GM13976 (cell line): ENCODE measurements at regions not wholly inside any gene's neighbourhood (a gene's known extent, or its start where the extent isn't known, plus 50 kb on each side); places are given as distances from the start of the nearest gene placed in this dataset.

Experiments used
- DNase-seq: peaks from one replicate; pipeline ENCODE4 v3.0.0; 2012; ENCODE audit warnings: low spot score
- in situ Hi-C: fragments of 300-500 bp; cut with MboI; formaldehyde crosslinking; loops from one replicate; pipeline ENCODE4 v1.12.0; 2022; ENCODE audit warnings: low sequenced_read_pairs, mixed read lengths, inconsistent platforms; ENCODE audit not compliant: unreplicated experiment
- TF ChIP-seq, protein P1 (sequence below): IDR thresholded peaks from 2 replicates; pipeline ENCODE4 v1.5.1; 2012; ENCODE audit warnings: borderline replicate concordance, mild to moderate bottlenecking; ENCODE audit not compliant: insufficient read depth; ENCODE audit errors: extremely low read depth, missing control alignments, control extremely low read depth

DNA sequence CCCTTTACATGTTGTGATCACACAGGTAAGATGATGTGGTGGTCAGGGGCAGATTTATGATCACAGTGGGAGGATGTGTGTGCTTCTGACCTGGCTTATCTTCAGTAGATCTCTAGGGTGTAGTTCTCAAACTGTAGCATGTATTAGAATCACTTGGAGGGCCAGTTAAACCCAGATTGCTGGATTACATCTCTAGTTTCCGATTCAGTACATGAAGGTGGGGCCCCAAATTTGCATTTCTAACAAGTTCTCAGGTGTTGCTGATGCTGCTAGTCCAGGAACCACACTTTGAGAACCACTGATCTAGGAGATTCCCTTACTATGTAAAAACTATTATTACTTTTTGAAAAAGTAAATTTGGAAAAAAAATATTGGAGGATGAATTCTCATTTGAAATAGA, 199.3 kb upstream of the GOLIM4 start:
- in situ Hi-C loops = no loop called here
- no peak for DNase-seq
- TF ChIP-seq, protein P1, sequence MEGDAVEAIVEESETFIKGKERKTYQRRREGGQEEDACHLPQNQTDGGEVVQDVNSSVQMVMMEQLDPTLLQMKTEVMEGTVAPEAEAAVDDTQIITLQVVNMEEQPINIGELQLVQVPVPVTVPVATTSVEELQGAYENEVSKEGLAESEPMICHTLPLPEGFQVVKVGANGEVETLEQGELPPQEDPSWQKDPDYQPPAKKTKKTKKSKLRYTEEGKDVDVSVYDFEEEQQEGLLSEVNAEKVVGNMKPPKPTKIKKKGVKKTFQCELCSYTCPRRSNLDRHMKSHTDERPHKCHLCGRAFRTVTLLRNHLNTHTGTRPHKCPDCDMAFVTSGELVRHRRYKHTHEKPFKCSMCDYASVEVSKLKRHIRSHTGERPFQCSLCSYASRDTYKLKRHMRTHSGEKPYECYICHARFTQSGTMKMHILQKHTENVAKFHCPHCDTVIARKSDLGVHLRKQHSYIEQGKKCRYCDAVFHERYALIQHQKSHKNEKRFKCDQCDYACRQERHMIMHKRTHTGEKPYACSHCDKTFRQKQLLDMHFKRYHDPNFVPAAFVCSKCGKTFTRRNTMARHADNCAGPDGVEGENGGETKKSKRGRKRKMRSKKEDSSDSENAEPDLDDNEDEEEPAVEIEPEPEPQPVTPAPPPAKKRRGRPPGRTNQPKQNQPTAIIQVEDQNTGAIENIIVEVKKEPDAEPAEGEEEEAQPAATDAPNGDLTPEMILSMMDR = no peak

DNA sequence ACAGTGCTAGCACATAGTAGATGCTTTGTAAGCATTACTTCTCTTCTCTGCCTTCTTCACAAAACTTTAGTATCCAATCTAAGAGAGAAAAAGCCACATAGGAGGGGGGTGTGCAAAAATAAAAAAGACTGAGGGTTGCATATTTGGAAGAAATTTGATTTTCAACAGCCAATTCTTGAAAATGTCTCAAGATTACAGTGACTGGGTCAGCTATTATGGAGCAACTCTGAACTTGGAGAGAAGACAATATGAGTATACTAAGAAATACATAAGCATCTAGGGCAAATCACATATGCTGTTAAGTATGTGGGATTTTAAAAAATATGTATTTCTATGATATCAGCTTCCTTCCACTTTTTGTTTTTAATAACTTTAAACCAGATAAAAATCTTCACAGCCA, 196.6 kb upstream of the GOLIM4 start:
- in situ Hi-C loops = no loop called here
- TF ChIP-seq, protein P1 = no peak
- DNase-seq = no peak

DNA sequence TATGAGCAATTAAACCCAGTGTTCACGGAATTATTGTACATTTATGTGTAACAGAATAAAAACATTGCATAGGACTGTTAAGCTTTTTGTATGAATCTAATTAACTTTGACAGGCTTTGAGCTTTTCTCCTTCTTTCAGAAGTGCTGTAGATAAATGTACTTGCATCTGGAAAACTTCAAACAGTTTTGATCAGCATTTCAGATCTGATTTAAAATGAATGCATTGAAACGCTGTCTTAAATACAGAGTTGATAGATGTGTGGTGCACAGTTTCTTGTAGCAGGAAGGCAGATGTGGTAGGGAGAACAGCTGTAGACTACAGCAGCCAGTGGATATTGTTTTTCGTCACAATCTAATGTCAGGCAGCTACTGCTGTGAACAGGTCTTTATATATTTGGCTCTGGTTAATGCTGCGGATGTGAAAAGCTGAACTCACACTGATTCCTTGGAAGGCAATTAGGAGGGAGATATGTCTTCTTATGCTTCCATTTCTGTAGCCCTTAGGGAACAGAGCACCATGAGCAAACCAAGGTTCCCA, 193.8 kb upstream of the GOLIM4 start:
- in situ Hi-C loops = no loop called here
- TF ChIP-seq, protein P1 = no peak
- DNase-seq = no peak

DNA sequence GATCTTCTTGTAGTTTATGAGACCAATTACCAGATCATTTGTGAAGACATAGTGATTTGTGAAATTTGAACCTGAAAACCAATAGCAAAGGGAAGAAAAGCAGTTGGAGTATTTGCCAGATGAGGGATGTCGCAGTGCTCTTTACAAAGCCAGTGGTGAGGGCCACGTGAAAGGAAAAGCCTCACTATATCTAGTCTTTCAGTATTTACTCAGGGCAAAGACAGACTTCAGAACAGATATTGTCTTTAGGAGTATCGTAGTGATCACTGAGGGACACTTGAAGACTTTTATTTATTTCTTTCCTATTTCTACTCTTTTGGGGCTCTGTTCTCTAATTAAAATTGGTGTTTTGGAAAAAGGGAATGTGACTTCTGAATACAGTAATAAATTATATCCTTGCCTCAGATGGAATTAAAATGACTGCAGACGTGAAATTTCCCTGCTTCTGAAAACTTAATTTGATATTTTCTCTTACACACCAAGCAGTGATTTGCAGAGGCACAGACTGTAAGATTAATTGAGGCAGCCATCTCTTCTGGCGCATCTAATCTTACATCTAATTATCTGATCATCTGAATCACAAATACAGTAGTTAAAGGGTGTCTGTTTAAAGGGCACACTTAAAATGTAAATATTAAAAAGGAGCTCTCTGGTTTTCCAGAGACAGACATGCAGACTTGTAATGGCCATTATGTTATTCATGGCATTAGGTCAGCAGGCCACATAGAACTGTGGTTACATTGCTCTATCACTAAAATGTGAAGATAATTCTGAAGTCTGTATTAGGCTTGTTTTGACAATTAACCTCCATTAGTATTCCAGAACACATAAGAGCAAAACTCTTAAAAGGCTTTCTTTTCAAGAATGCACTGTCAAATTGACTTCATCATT, 193.0 kb upstream of the GOLIM4 start:
- TF ChIP-seq, protein P1 = no peak
- no peak for DNase-seq
- in situ Hi-C loops = no loop called here

DNA sequence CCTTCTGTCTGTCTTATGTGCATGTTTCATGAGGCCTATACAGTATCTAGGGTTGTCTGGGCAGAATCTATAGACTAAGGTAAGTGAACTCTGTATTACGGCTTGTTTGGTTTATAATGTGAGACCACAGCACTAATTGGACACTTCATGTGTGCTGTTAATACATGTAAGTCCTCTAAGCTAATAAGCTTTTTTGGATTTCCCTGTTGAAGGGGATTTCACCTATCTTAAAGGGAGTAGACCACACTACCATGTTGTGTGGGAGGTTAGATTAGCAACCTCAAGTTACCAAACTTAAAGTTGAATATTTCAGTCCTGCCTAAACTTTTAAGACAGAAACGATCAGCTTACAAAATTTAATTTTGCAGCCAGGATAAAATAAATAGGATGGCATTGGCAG, 189.8 kb upstream of the GOLIM4 start:
- DNase-seq = no peak
- in situ Hi-C loops = no loop called here
- TF ChIP-seq, protein P1 = no peak

DNA sequence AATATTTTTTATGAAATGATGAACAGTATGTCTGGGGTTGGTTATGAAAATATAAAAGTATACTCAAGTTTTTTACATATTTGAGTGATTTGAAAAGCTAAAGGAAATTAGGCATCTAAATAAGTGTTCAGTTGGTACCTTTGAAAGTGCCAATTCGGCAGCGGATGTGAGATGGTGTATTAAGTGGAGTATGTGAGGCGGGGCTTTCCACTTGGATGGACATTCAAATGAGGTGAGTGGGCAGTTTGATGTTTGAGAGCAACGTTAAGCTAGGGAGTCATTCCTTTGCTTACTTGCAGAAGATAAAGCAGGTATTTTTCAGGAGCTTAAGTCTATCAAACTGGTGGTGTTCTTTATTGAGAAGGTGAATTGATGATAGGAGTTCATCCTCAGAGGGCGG, 189.0 kb upstream of the GOLIM4 start:
- TF ChIP-seq, protein P1 = no peak
- in situ Hi-C loops = no loop called here
- DNase-seq = no peak

DNA sequence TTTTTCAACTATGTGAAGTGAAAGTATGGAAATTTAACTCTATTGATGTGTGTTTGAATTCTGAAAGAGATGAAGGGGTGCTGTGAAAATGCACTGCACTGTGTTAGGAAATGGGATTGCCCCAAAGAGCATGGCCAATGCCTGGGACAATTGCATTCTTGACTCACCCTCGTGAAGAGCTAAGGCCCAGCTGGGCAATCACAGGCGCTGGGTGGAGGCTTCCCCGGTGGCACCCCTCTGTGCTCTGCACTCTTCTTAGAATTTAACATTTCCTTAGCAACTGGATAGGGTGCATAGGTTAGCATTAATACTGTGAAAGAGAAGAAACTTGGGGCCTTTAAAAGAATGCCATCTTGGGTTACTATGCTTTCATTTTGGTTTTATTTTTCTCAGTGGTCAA, 179.9 kb upstream of the GOLIM4 start:
- TF ChIP-seq, protein P1 = no peak
- in situ Hi-C loops = no loop called here
- DNase-seq = no peak
